NCI-H446 (cell line): ENCODE measurements at regions not wholly inside any gene's neighbourhood (a gene's known extent, or its start where the extent isn't known, plus 50 kb on each side); places are given as distances from the start of the nearest gene placed in this dataset.

Source experiments
- DNase-seq, 2 experiments: peaks; one replicate each; lab custom pipeline; 2025; lab: John Stamatoyannopoulos, UW

DNA sequence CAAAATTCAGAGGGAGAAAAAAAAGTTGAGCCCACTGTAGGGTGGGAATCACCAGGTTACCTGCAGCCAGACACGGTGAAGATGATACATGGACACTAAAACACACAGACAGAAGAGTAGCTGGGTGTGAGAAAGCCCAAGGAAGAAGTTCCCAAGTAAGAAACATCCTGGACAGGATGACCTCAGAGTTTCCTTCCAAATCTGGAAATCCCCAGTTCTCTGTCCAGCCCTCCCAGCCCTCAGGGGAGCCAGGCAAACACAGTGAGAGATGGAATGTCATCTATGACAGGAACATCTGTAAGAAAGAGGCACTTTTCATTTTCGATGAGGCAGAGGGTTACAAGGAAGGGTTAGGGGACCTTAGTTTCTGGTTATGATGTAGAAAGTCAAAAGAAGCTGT is 125.1 kb upstream of the LYZL1 start:
- DNase-seq, result no peak

DNA sequence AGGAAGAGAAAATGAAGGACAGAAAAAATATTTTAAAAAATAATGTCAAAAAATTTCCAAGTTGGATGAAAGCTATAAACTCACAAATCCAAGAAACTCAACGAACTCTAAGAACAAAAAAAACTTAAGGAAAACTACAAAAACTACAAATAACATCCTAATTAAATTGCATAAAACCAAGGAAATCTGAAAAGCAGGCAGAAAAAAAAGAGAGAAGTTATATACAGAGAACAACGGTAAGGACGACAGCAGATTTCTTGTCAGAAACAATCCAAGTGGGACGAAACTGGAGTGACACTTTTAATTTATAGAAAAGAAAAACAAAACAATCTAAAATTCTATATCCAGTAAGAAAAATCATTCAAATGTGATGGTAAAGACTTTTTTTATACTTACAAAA is 122.2 kb upstream of the LYZL1 start:
- DNase-seq, result no peak

DNA sequence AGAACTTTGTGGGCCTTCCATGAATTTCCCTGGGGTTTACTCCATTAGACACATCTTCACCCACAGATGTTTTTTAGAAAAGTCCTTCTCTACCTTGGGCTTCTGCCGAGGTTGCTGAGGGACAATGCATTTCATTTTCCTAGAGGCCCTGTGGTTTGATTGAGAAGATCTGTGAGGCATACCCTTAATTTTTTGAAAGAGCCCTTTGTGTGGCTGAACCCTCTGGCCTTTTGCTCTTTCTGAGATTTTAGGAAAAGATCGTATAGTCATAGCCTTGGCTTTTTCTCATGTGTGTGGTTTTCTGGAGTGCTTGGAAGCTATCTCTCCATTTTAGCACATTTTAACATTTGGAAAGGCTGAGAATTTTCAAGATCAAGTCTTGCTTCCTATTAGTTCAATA is 119.8 kb upstream of the LYZL1 start:
- no peak for DNase-seq

DNA sequence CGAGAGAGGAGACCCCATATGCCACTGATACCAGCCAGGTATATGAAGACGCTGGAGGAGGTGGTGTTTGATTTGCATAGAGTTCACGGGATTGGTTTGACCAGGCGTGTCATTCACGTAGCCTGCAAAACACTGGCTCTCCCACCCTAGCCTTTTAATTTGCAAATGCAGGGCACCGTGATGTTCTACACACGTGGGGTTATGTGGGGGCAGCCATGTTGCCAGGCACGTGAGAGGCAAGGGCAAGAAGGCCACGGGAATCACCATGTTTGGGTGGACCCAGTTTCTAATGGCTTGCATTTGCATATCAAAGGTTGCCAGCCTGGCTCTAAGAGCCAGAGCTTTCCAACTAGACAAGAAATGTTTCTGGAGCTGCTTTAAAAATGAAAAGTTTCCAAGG is 117.2 kb upstream of the LYZL1 start:
- no peak for DNase-seq

DNA sequence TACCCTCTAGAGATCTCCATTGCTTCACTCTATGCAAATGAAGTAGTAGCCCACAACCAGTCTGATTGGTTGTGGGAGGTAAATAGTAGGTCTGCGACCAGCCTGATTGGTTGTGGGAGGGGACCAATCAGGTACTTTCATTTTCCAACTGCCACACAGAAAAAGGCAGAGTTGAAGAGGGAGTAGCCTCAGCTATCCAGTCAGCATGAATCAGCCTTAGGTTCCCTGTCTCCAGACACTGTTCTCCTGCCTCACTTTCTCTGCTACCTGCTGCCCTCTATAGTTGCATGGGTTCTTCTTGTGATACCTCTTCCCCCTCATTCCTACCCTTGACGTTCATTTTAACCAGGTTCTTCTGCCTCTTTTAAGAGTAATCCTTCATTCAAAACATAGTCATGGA is 114.5 kb upstream of the LYZL1 start:
- DNase-seq, result no peak

GRCh38 chr10:29176845-29177832 is 111.7 kb upstream of the LYZL1 start:
- DNase-seq, result no peak

DNA sequence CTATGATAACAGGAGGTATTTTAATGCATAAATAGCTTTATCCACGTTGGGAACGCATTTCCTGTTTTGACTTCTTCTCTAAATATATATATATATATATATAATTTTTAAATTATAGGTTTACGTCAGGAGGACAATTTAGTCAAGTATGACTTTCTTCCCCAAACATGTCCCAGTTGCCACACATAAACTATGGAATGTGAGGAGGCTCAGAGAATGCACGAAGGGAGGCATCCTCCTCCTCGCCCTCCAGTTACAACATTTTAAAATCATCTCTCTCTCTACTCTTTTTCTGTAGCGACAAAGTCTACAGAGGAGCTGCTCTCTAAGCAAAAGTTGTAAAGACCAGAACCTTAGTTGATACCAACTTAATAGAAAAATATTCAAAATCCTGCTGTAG is 106.9 kb upstream of the LYZL1 start:
- DNase-seq, result no peak

DNA sequence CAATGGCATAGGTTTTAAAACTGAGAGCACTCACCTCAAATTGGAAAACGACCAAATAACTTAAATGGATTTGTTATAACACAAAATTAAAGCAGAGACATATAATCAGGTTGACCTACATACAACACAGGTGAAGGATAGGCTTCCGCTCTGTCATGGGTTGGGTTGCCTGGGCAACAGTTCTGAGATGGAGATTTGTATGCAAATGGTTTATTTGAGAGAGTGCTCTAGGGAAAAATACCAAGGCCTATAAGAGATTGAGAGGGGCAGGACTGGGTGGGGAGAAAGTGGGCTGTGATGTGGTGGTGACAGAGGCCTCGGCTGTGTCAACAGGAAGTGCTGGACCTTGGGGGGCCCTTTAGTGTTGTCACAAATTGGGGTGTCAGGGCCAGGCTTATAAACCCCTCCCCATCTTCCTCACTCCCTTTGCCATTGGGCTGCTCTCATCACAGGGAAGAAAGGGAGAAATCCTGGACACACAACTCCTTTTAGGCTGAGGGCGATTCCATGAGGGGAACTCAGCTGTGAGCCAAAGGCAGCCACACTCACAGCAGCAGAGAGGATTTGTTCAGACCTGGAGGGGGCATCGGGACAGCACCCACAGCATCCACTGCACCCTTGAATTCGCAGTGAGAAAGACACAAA is 105.4 kb upstream of the LYZL1 start:
- no peak for DNase-seq

DNA sequence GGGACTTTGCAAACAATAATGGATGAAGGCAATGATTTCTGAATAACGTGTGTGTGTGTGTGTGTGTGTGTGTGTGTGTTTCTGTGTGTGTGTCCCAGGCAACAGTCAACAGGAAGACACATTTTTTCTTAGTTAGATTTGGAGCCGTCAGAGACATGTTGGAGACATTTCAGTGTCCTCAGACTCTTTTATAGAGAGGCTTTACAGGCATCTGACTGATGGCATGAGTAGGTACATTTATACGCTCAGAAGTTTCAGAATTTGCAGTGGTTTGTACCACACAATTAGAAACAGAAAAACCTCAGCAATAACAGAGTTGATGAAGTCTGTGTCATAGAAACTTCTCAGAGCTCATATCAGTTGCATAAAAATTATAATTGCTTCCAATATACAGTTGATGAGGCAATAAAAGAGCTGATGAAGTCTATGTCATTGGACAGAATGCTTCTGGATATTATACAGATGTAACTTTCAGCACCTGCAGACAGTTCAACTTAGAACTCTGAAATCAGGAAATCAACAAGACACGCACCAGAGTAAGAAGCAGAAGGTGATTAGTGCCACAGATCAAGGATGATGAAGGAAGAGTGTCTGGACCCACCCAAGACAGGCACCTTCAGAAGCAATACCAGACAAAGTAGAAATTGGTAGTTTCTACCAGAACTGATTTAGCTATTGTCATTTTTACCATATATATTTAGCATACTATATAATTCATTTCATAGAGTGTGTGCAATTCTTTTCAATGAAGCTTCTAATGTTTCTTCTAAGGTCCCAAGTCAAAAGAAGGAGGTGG is 104.5 kb upstream of the LYZL1 start:
- no peak for DNase-seq

DNA sequence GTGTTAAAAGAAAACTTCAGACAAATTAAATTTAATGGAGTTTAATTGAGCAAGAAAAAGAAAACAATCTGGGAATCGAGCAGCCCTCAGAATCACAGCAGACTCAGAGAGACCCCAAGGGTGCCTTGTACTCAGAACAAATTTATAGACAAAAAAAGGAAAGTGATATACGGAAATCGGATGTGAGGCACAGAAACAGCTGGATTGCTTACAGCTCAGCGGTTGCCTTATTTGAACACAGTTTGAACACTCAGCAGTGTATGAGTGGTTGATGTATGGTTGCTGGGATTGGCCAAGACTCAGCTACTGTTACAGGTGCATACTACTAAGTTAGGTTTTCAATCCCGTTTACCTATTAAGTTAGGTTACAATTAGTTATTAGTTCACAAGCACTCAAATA is 103.8 kb upstream of the LYZL1 start:
- no peak for DNase-seq

- DNase-seq, result no peak
Measured at GRCh38 chr10:29186221-29186620, 102.6 kb upstream of the LYZL1 start.

DNA sequence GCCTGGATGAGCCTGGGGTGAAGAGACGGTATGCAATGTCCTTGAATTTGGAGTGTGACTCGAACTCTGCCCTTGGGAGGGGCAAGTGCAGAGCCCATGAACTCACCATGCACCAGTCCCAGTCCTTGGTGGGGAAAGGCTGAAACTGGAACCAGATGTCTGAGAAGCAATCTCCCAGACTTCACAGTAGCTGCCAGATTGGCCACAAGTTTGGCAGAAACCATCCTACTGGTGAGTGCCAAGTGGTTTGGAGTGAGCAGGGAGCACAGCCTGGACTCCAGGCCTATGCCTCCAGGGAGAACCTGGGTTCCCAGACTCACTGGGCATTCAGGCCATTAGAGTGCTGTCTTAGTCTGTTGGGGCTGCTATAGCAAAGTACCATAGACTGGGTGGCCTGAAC is 99.6 kb upstream of the LYZL1 start:
- no peak for DNase-seq

DNA sequence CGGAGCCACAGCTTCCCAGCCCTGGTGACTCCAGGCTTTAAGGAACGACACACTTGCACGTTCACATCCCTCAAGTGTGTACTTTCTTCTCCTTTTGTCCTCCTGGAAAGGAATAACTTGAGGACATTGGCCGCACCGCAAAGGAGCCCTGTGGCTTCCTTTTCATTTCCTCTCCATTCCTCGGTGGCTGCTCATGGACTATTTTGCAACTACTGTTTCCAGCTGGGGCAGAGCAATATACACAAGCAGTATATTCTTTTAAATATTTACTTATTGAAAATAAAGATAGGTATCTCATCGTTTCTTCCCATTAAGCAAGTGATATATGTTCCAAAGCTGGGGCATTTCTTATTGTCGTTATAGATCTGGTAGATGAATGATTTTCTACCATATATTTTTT is 97.2 kb upstream of the LYZL1 start:
- no peak for DNase-seq

DNA sequence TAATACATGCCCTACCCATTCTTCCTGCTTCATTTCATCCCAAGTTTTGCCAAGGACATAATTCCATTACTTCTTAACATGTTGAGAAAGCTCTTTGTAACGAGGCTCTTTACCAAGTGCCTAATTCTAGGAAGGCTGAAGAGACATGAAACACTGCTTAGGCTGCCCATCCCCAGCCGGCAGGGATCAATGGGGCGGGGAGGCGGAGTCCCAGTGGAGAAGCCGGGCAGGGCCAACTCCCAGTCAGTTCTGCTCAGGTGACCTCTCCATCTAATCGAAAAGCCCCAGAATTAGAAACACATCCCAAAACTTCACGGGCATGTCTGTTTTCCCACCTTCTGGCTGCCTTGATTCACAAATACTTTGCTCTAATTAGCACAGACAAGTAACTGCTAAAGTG is 89.5 kb upstream of the LYZL1 start:
- no peak for DNase-seq

GRCh38 chr10:29199941-29200679 is 88.8 kb upstream of the LYZL1 start:
- no peak for DNase-seq

DNA sequence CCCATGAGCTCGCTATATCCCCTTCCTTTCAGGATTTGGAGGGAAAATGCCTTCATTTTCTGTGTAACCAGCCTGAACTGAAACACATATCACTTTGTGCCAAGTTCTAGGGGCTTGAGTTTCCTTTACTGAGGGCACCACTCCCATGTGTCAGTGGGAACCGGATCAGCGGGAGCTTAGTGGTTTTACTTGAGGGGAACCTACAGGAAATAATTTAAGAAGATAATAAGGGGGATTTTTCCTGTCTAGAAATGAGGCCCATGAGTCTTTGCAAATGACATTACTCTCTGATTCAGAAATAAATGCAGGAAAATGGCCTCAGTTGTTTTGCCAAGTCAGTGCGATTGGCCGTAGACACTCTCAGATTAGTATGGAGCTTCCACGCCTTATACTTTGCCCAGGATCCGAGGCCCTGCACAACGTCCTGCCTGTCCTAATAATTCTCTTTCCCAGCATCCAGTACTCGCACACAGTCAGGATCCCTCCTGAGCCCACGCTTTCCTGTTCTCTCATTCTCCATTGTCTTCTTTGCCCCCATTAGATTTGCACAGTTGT is 86.4 kb upstream of the LYZL1 start:
- DNase-seq, result no peak

GRCh38 chr10:29203432-29203831 is 85.4 kb upstream of the LYZL1 start:
- no peak for DNase-seq

DNA sequence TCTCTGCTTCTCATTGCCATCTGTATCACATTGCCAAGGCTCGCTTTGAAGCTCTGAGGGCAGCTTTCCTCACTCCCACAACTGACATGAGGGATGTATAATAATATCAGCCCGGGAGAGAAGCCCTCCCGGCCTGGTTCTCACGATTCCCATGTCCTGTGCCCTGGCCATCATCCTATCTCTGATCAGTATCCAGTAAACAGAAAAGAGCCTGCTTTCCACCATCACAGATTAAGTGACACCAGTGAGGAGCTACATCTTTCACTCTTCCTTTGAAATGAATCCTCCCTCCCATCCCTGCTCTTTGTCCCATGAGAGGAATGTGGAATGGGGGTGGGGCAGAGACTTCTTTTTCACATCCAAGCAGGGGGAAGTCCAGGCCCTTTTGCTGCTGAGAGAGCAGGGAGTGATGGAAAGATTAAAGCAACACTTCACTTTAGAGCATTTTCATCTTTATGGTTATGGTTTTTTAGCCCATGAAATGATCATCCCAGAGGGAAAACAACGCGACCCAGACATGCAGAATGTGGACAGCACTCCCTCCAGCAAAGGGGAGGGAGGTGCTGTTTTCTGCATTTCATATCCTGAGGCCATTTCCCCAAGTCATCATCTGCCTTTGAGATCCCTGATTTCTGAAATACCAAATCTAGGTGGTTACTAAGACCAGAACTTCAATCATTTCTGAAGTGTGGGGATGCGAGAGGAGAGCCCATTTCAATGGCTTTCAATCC is 84.6 kb upstream of the LYZL1 start:
- no peak for DNase-seq

DNA sequence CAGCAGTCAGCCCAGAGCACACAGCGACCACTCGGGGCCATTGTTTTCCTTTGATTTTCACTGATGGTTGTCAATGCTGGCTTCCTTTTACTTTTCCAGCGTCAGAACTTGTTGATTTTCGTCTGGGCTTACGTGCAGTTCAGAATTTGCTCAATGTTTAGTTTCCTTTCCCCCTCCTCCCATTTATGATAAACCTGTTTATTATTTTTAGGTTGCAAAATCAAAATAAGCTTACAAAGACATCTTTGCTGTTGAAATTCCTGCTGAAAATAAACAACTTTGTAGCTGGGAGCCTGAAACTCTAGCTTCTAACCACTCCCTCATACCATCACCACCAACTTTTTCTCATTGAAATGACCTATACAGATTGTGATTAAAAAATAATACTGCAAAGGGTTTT is 83.1 kb upstream of the LYZL1 start:
- DNase-seq, result no peak

DNA sequence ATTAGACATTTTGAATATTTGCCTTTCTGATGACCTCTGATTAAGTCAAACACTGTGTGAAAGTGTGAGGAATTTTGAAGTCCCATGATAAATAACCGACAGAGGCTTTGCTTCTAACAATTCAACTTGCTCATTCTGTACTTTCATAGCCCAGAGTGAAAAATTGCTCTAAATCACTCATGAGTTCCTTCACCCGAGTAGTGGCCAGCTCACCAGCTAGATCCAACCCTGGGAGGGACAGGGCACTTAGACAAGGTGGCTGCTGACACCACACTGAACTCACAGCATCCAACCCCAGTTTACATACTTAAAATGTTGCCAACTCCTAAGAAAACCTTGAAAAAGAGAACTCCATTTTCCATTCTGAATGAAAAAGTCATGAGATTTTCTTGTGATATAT is 80.0 kb upstream of the LYZL1 start:
- no peak for DNase-seq

DNA sequence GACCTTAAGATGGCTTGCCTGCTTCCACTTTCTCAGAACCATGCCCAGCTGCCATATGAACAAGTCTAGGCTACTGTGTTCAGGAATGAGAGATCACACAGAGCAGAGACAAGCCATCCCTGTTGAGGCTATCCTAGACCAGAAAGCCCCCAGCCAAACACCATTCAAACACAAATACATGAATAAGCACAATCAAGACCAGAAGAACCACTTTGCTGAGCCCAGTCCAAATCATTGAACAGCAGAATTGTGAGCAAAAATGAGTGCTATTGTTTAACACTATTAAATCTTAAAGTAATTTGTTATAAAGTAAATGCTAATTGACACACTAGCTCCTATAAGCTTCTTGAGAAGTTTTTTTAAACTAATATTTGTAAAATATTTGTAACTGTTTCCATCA is 79.0 kb upstream of the LYZL1 start:
- no peak for DNase-seq
